Chondrocyte (in vitro differentiated cells): ENCODE measurements at regions not wholly inside any gene's neighbourhood (a gene's known extent, or its start where the extent isn't known, plus 50 kb on each side); places are given as distances from the start of the nearest gene placed in this dataset.

ENCODE experiments used
- DNase-seq: peaks from one replicate; pipeline ENCODE4 v3.0.0; 2021; ENCODE audit warnings: mixed read lengths, low spot score
- H3K27ac Mint-ChIP-seq: one replicate; pipeline ENCODE4 v1.8.0; 2021; ENCODE audit warnings: mild to moderate bottlenecking, moderate library complexity, mixed read lengths; ENCODE audit not compliant: unreplicated experiment
- H3K27me3 Mint-ChIP-seq: 2 replicates; pipeline ENCODE4 v1.8.0; 2021; ENCODE audit warnings: low read depth, mixed read lengths
- H3K36me3 Mint-ChIP-seq: 2 replicates; pipeline ENCODE4 v1.8.0; 2021; ENCODE audit warnings: low read depth, mixed read lengths
- H3K4me1 Mint-ChIP-seq: 2 replicates; pipeline ENCODE4 v1.8.0; 2021; ENCODE audit warnings: low read depth, mild to moderate bottlenecking, mixed read lengths
- H3K4me3 Mint-ChIP-seq: one replicate; pipeline ENCODE4 v1.8.0; 2021; ENCODE audit warnings: mild to moderate bottlenecking, moderate library complexity, mixed read lengths; ENCODE audit not compliant: unreplicated experiment
- H3K9me3 Mint-ChIP-seq: 2 replicates; pipeline ENCODE4 v1.8.0; 2021; ENCODE audit warnings: low read depth, mixed read lengths
- TF ChIP-seq, protein P1 (sequence below): fragments of 200-600 bp; sonication (generic); IDR thresholded peaks from 2 replicates; pipeline ENCODE4 v1.5.0; 2021; ENCODE audit warnings: antibody characterized with exemption, mild to moderate bottlenecking, moderate library complexity

GRCh38 chr18:21162786-21163185 is 51.2 kb upstream of the ROCK1 start:
- H3K36me3 Mint-ChIP-seq = no peaks in the 10 kb centered on the region
- no peak for DNase-seq
- no peaks in the 10 kb centered on the region for H3K9me3 Mint-ChIP-seq
- H3K4me1 Mint-ChIP-seq = peaks cover 10% of the 10 kb centered on the region
- TF ChIP-seq, protein P1, sequence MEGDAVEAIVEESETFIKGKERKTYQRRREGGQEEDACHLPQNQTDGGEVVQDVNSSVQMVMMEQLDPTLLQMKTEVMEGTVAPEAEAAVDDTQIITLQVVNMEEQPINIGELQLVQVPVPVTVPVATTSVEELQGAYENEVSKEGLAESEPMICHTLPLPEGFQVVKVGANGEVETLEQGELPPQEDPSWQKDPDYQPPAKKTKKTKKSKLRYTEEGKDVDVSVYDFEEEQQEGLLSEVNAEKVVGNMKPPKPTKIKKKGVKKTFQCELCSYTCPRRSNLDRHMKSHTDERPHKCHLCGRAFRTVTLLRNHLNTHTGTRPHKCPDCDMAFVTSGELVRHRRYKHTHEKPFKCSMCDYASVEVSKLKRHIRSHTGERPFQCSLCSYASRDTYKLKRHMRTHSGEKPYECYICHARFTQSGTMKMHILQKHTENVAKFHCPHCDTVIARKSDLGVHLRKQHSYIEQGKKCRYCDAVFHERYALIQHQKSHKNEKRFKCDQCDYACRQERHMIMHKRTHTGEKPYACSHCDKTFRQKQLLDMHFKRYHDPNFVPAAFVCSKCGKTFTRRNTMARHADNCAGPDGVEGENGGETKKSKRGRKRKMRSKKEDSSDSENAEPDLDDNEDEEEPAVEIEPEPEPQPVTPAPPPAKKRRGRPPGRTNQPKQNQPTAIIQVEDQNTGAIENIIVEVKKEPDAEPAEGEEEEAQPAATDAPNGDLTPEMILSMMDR = no peak
- H3K4me3 Mint-ChIP-seq = no peak overlapping the region
- no peak overlapping the region for H3K27ac Mint-ChIP-seq
- no peaks in the 10 kb centered on the region for H3K27me3 Mint-ChIP-seq

DNA sequence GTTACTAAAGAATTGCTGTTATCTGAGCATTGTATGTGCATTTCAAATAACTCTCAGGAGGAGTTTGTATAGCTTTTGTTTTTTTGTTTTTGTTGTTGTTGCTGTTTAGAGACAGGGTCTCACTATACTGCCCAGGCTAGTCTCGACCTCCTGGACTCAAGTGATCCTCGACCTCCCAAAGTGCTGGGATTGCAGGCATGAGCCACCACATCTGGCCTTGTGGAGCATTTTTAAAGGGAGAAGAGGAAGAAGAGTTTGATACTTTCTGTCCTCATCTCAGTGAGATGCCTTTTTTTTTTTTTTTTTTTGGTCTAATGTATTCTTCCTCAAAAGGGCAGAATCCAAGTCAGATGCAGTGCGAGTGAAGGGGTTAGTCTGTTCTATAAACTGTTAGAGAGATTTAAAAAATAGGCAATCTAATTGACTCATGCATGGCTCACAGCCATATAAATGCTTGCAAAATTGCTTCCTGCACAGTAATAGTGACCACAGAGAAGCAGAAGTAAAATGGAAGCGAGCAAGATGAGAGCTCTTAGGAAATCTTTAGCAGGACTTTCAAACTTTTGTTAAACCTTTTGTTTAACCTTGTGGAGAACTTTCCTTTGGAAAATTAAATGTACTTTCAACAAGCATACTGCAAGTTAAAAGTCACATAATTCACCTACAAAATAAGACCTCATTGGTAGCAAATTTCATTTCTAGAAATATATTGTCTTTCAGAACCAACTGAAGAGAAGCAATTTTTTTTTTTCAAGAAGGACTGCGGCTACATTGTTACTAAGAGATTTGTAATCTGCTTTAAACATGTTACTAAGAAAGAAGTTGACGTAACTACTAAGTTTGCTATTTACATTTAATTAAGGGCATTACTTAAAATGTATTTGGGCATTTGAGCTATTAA is 52.3 kb upstream of the ROCK1 start:
- Mint-ChIP-seq H3K4me3 (no peak overlapping the region), H3K27ac (peak overlapping the region; percentile 45), H3K4me1 (peaks cover 10% of the 10 kb centered on the region), H3K9me3 (no peaks in the 10 kb centered on the region), H3K27me3 (no peaks in the 10 kb centered on the region), H3K36me3 (no peaks in the 10 kb centered on the region)
- TF ChIP-seq, protein P1 = no peak
- no peak for DNase-seq

DNA sequence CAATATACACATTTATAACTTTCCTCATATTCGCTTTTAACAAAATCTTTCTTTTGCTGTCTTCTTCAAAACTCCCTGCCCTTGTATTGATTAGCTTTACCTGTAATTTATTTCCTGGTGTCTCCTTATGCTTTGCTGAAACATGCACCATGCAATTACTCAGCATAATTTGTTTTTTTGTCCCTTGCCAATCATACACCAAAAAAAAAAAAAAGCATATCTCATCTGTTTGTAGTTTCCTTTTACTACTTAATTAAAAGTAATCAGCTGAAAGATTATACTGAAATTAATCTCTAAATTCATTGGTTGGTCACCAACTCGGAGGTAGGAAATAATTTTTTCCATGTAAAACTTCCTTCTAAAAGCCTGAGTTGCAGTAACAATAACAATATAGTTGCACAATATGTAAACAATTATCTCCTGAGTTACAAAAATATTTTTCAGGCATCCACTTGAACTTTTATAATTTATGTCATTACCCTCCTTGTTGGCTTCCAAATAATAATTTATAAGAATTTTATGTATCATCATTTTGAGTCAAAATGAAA is 53.0 kb upstream of the ROCK1 start:
- Mint-ChIP-seq H3K27ac (no peak overlapping the region), H3K4me3 (no peak overlapping the region), H3K4me1 (peaks cover 10% of the 10 kb centered on the region), H3K27me3 (peaks cover 2% of the 10 kb centered on the region), H3K9me3 (no peaks in the 10 kb centered on the region), H3K36me3 (no peaks in the 10 kb centered on the region)
- TF ChIP-seq, protein P1 = no peak
- no peak for DNase-seq

DNA sequence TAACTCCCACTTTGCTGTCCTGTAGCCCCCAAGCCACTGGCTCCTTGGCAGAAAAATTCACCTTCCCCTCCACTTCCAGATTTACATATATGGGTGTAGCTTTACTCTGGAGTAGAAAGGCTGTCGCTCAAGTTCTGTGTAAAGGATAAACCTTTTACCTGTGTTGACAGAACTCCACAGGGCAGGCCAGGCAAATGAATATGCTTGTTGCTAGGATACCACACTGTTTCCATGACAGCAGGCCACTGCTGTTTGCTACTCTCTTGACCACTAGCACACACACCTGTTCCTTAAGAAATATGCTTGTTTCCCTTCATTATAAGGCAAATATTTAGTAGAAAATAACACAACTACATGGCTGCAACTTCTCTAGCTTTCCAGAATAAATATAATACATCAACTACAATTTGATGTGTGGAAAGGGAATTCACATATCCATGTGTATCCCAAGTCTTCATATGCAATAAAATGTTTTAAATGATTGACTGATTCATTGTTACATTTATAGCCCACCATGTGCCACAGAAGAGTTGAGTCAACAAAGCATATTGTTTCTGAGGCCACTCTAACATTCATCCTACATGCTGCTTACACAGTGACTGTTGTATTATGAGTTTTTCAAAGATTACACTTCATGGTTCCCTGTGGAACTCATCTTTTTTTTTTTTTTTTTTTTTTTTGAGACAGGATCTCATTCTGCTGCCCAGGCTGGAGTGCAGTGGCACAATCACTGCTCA is 56.2 kb upstream of the ROCK1 start:
- DNase-seq = no peak
- Mint-ChIP-seq H3K4me1 (peaks cover 10% of the 10 kb centered on the region), H3K9me3 (no peaks in the 10 kb centered on the region), H3K36me3 (no peaks in the 10 kb centered on the region), H3K27me3 (peaks cover 4% of the 10 kb centered on the region), H3K4me3 (no peak overlapping the region), H3K27ac (no peak overlapping the region)
- TF ChIP-seq, protein P1 = no peak

- TF ChIP-seq, protein P1 = no peak
- peaks cover 4% of the 10 kb centered on the region for H3K27me3 Mint-ChIP-seq
- peaks cover 3% of the 10 kb centered on the region for H3K4me1 Mint-ChIP-seq
- no peaks in the 10 kb centered on the region for H3K36me3 Mint-ChIP-seq
- H3K27ac Mint-ChIP-seq = no peak overlapping the region
- H3K9me3 Mint-ChIP-seq = no peaks in the 10 kb centered on the region
- DNase-seq = no peak
- no peak overlapping the region for H3K4me3 Mint-ChIP-seq
Observed at GRCh38 chr18:21168880-21169279, 57.3 kb upstream of the ROCK1 start.
